GM18858 (cell line): ENCODE measurements at regions not wholly inside any gene's neighbourhood (a gene's known extent, or its start where the extent isn't known, plus 50 kb on each side); places are given as distances from the start of the nearest gene placed in this dataset.

Source experiments
- ATAC-seq: cut with Tn5 transposase; IDR thresholded peaks from one replicate; pipeline ENCODE4 v1.9.1; 2021; ENCODE audit not compliant: unreplicated experiment

- ATAC-seq: no peak
Measured at GRCh38 chr5:62685221-62685620, 106.6 kb downstream of the LRRC70 start.

GRCh38 chr5:62684310-62684709 is 105.7 kb downstream of the LRRC70 start:
- no peak for ATAC-seq

DNA sequence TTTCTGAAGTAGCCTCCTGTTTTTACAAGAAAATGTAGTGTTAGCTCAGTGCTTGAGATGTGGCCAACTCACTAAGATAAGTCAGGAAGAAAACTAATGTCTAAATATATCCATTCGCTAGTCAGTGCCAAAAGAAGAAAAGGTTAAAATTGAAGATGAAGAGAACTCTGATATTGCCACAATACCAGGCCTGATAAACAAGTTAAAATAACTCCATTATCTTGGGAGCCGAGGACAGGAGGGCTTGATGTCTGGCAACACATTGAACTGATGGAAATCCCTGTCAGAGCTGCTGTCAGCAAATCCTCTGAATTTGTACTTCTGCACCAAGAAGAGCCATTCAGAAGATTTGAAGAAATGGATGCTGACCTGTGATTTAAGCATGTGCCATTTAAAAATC is 103.4 kb downstream of the LRRC70 start:
- ATAC-seq: no peak

GRCh38 chr5:62681117-62681850 is 102.7 kb downstream of the LRRC70 start:
- no peak for ATAC-seq

GRCh38 chr5:62680121-62680520 is 101.5 kb downstream of the LRRC70 start:
- no peak for ATAC-seq
